ENCODE measurements at regions not wholly inside any gene's neighbourhood (a gene's known extent, or its start where the extent isn't known, plus 50 kb on each side); places are given as distances from the start of the nearest gene placed in this dataset.

- DNase-seq (ENCODE audit: extremely low read depth in 1 of 4, low spot score in 3 of 4): no peak
Measured at GRCh38 chr1:178023181-178023618, 53.3 kb upstream of the SEC16B start.

GRCh38 chr1:178024504-178024903 lies 54.6 kb upstream of the SEC16B start:
- Histone ChIP-seq H4K20me1 (replicated peaks; ENCODE audit: control insufficient read depth, insufficient read depth, low read length) (no peaks in the 10 kb centered on the region), H3K4me3 (no peak overlapping the region), H3K27ac (ENCODE audit: extremely low read depth, low read depth, low read length) (no peak overlapping the region), H3K79me2 (ENCODE audit: control insufficient read depth, insufficient read depth, low read length) (no peaks in the 10 kb centered on the region), H3K9ac (ENCODE audit: insufficient read depth in 1 of 2, low read depth in 2 of 2, low read length in 2 of 2) (no peak overlapping the region), H3K4me1 (replicated peaks in 1 of 2; ENCODE audit: control insufficient read depth in 2 of 2, insufficient read depth in 2 of 2, low read length in 2 of 2) (no peaks in the 10 kb centered on the region), H3K9me3 (replicated peaks; ENCODE audit: control insufficient read depth, insufficient read depth, low read depth, low read length) (no peaks in the 10 kb centered on the region), H3K27me3 (ENCODE audit: control insufficient read depth in 2 of 2, insufficient read depth in 2 of 2, low read length in 2 of 2) (no peaks in the 10 kb centered on the region), H2AFZ (ENCODE audit: low read depth, low read length) (no peak overlapping the region), H3K4me2 (ENCODE audit: insufficient read depth, low read length) (no peak overlapping the region), H3K36me3 (ENCODE audit: control insufficient read depth, insufficient read depth, low read length) (no peaks in the 10 kb centered on the region), H3K9me1 (ENCODE audit: control insufficient read depth, insufficient read depth, low read length) (no peaks in the 10 kb centered on the region)
- ChIA-PET CTCF (ENCODE audit: low intra/inter-chr PET ratio) (no interaction called here), POLR2A (no interaction called here)
- no peak for FAIRE-seq
- no peak for DNase-seq (ENCODE audit: extremely low read depth in 1 of 4, low spot score in 3 of 4)
- 0% methylated on average over 3 of the region's 3 CpGs for WGBS (ENCODE audit: insufficient coverage, low coverage, missing lambda C conversion rate)
- no peak for ATAC-seq
- in situ Hi-C loops (cut with MboI): no loop called here
- intact Hi-C loops (cut with micrococcal nuclease): no loop called here
- BruUV-seq (replicated peaks): no TSS peak
- no peak for TF ChIP-seq ETV5 (CRISPR knock-in tag; IDR thresholded peaks at IDR 0.05; ENCODE audit: low read depth)
- no peak for TF ChIP-seq MEF2A (IDR thresholded peaks at IDR 0.05; ENCODE audit: control insufficient read depth, low read depth, low read length)
- no peak for TF ChIP-seq SFPQ (IDR thresholded peaks at IDR 0.05; ENCODE audit: low read depth, low read length)
- no peak for TF ChIP-seq ZNF589 (CRISPR knock-in tag; IDR thresholded peaks at IDR 0.05; ENCODE audit: low read depth)
- TF ChIP-seq GABPB1 (CRISPR knock-in tag; IDR thresholded peaks at IDR 0.05): no peak
- no peak for TF ChIP-seq TAF1 (IDR thresholded peaks at IDR 0.05; ENCODE audit: control insufficient read depth, extremely low read depth, insufficient read depth, low read length, severe bottlenecking)
- no peak for TF ChIP-seq ZNF324 (CRISPR knock-in tag; IDR thresholded peaks at IDR 0.05)
- TF ChIP-seq ZNF124 (CRISPR knock-in tag; IDR thresholded peaks at IDR 0.05): no peak
- no peak for TF ChIP-seq DDX20 (tag; IDR thresholded peaks at IDR 0.05; ENCODE audit: low read depth)
- TF ChIP-seq SMARCB1 (IDR thresholded peaks at IDR 0.05; ENCODE audit: insufficient read length, low read depth): no peak
- no peak for TF ChIP-seq NCOA2 (IDR thresholded peaks at IDR 0.05; ENCODE audit: partially characterized antibody in 2 of 2)

More at GRCh38 chr1:178023181-178023618, 53.3 kb upstream of the SEC16B start:
- Histone ChIP-seq H3K4me3 (no peak overlapping the region), H3K9ac (ENCODE audit: insufficient read depth in 1 of 2, low read depth in 2 of 2, low read length in 2 of 2) (no peak overlapping the region), H3K9me3 (replicated peaks; ENCODE audit: control insufficient read depth, insufficient read depth, low read depth, low read length) (no peaks in the 10 kb centered on the region), H3K4me2 (ENCODE audit: insufficient read depth, low read length) (no peak overlapping the region), H4K20me1 (replicated peaks; ENCODE audit: control insufficient read depth, insufficient read depth, low read length) (no peaks in the 10 kb centered on the region), H3K79me2 (ENCODE audit: control insufficient read depth, insufficient read depth, low read length) (no peaks in the 10 kb centered on the region), H3K36me3 (ENCODE audit: control insufficient read depth, insufficient read depth, low read length) (no peaks in the 10 kb centered on the region), H3K27me3 (ENCODE audit: control insufficient read depth in 2 of 2, insufficient read depth in 2 of 2, low read length in 2 of 2) (no peaks in the 10 kb centered on the region), H3K9me1 (ENCODE audit: control insufficient read depth, insufficient read depth, low read length) (no peaks in the 10 kb centered on the region), H3K27ac (ENCODE audit: extremely low read depth, low read depth, low read length) (no peak overlapping the region), H3K4me1 (replicated peaks in 1 of 2; ENCODE audit: control insufficient read depth in 2 of 2, insufficient read depth in 2 of 2, low read length in 2 of 2) (no peaks in the 10 kb centered on the region), H2AFZ (ENCODE audit: low read depth, low read length) (no peak overlapping the region)
- 0% methylated on average over 2 of the region's 2 CpGs for WGBS (ENCODE audit: insufficient coverage, low coverage, missing lambda C conversion rate)
- in situ Hi-C loops (cut with MboI) (no loop called here), intact Hi-C loops (cut with micrococcal nuclease) (no loop called here)
- CTCF ChIA-PET (ENCODE audit: low intra/inter-chr PET ratio): no interaction called here
- TF ChIP-seq ZBTB7A (IDR thresholded peaks at IDR 0.05; ENCODE audit: borderline replicate concordance, control insufficient read depth, low read depth, low read length): no peak
- TF ChIP-seq HEY1 (CRISPR knock-in tag; IDR thresholded peaks at IDR 0.05; ENCODE audit: borderline replicate concordance): no peak
- no peak for TF ChIP-seq RBM14 (IDR thresholded peaks at IDR 0.05; ENCODE audit: borderline replicate concordance, insufficient read depth, low read depth, low read length)
- no peak for TF ChIP-seq IRF1 (CRISPR knock-in tag; IDR thresholded peaks at IDR 0.05; ENCODE audit: borderline replicate concordance)
- no peak for TF ChIP-seq MIER1 (IDR thresholded peaks at IDR 0.05; ENCODE audit: low read depth)
- POLR2A ChIA-PET: no interaction called here
- BruUV-seq (replicated peaks): no TSS peak
- ATAC-seq: no peak
- no peak for FAIRE-seq
